Tibial nerve (tissue), 3 donors: ENCODE measurements at regions not wholly inside any gene's neighbourhood (a gene's known extent, or its start where the extent isn't known, plus 50 kb on each side); places are given as distances from the start of the nearest gene placed in this dataset.
"Not testable (repeated sequence)": the region's sequence is repeated elsewhere in the genome, so short reads cannot be mapped to it uniquely, and the experiment has no call there.

ENCODE experiments used
- EP300 ChIP-seq, 2 donors: sonication (generic); formaldehyde crosslinking; IDR thresholded peaks; one replicate each; pipeline ENCODE4 v1.6.1; 2017; ENCODE audit warnings: antibody characterized with exemption in 2 of 2, mild to moderate bottlenecking in 1 of 2
- POLR2A ChIP-seq, 2 donors: fragments of 450-650 bp; IDR thresholded peaks; one replicate each; pipeline ENCODE4 v1.6.1; 2017; ENCODE audit warnings: antibody characterized with exemption in 2 of 2, mild to moderate bottlenecking in 2 of 2, moderate library complexity in 2 of 2

GRCh38 chr5:108685448-108686216 is 62.1 kb upstream of the FER start:
- TF ChIP-seq POLR2A, EP300 (IDR thresholded peaks at IDR 0.05): not testable (repeated sequence)
